ENCODE measurements at regions not wholly inside any gene's neighbourhood (a gene's known extent, or its start where the extent isn't known, plus 50 kb on each side); places are given as distances from the start of the nearest gene placed in this dataset.

GRCh38 chr1:239771550-239771949 lies 320.1 kb upstream of the FMN2 start:
- no peak for DNase-seq (ENCODE audit: low read depth in 1 of 2, low spot score in 1 of 2)
- TF ChIP-seq JUND (IDR thresholded peaks at IDR 0.05; ENCODE audit: low read depth), result no peak
- in situ Hi-C loops (cut with HindIII; ENCODE audit: low pct_unique_long_range_greater_than_20kb, low sequenced_read_pairs), result no loop called here

GRCh38 chr1:239772446-239772845 lies 319.2 kb upstream of the FMN2 start:
- no peak for DNase-seq (ENCODE audit: low read depth in 1 of 2, low spot score in 1 of 2)
- in situ Hi-C loops (cut with HindIII; ENCODE audit: low pct_unique_long_range_greater_than_20kb, low sequenced_read_pairs), result no loop called here
- no peak for TF ChIP-seq JUND (IDR thresholded peaks at IDR 0.05; ENCODE audit: low read depth)

- no peak for DNase-seq (ENCODE audit: low read depth in 1 of 2, low spot score in 1 of 2)
- TF ChIP-seq JUND (IDR thresholded peaks at IDR 0.05; ENCODE audit: low read depth), result no peak
- in situ Hi-C loops (cut with HindIII; ENCODE audit: low pct_unique_long_range_greater_than_20kb, low sequenced_read_pairs), result no loop called here
Measured at GRCh38 chr1:239775466-239775865, 316.2 kb upstream of the FMN2 start.

DNA sequence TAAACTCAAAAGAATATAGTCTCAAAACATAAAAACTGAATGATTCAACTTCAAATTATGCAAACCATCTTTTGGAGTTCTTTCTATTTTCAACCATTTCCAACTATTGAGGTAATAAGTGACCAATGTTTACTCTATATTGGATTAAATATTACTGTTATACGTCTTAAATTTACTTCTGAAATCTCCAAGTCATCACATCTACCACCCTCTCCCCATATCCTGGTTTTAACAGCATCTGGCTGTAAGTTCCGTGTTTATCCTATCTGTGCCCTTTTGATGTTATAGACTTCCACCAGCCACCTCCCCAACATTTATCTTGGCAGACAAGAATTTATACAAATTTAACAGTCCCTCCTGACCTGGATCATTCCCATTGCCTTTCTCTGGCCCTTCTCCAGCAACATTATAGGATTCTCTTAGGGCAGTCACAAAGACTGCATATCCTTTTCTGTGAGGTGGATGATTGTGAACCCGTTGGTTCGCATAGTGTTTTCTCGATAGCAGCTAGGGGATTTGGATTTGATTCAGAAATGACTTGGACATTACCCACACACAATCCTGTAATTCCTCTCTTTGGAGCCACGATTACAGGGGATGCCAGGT lies 313.4 kb upstream of the FMN2 start:
- no peak for DNase-seq (ENCODE audit: low read depth in 1 of 2, low spot score in 1 of 2)
- no peak for TF ChIP-seq JUND (IDR thresholded peaks at IDR 0.05; ENCODE audit: low read depth)
- in situ Hi-C loops (cut with HindIII; ENCODE audit: low pct_unique_long_range_greater_than_20kb, low sequenced_read_pairs), result no loop called here

DNA sequence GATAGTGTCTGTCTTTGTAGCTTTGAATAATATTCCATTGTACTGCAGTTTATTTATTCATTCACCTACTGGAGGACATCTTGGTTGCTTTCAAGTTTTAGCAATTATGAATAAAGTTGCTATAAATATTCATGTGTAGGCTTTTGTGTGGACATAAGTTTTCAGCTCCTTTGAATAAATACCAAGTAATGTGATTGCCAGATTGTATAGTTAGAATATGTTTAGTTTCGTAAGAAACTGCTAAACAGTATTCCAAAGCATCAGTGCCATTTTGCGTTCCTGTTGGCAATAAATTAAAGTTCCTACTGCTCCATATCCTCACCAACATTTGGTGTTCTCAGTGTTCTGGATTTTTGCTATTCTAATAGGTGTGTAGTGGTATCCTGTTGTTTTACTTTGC lies 311.7 kb upstream of the FMN2 start:
- in situ Hi-C loops (cut with HindIII; ENCODE audit: low pct_unique_long_range_greater_than_20kb, low sequenced_read_pairs), result no loop called here
- TF ChIP-seq JUND (IDR thresholded peaks at IDR 0.05; ENCODE audit: low read depth), result no peak
- no peak for DNase-seq (ENCODE audit: low read depth in 1 of 2, low spot score in 1 of 2)

DNA sequence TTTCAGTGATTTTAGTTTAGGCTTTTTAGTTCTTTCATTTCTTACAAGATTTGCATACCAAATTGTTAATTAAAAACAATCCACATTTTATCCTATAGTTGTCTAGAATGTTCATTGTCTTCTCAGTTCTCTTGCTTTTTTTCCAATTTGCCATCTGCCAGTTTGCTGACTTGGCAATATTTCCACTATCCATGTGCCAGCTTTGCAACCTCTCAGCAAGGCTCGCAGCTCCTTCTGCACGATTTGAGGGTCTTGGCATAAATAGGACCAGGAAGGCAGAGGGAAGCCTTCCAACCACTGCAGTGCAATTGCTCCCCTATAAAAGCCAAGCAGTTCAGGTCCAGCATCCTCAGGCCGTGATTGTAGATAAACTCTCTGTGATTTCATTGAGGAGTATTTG lies 306.8 kb upstream of the FMN2 start:
- TF ChIP-seq JUND (IDR thresholded peaks at IDR 0.05; ENCODE audit: low read depth), result no peak
- DNase-seq (ENCODE audit: low read depth in 1 of 2, low spot score in 1 of 2), result no peak
- in situ Hi-C loops (cut with HindIII; ENCODE audit: low pct_unique_long_range_greater_than_20kb, low sequenced_read_pairs), result no loop called here

DNA sequence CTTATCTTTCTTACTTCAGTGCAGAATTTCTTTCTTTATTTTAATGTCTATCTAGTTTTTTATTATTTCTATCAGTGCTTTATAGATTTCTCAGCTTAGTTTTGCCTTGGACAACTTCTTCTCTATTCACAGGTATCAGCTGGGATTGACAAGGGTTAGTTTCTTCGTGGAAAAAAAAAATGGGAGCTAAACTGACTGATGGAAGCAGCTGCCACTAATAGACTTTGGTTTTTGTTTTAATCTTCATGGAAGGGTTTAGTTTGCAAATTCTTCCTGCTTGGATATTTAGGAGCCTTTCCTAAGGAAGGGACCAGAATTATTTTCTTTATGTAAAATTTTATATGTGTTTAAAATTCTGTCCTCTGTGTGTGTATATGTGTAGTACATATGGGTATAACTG lies 306.1 kb upstream of the FMN2 start:
- in situ Hi-C loops (cut with HindIII; ENCODE audit: low pct_unique_long_range_greater_than_20kb, low sequenced_read_pairs), result no loop called here
- no peak for TF ChIP-seq JUND (IDR thresholded peaks at IDR 0.05; ENCODE audit: low read depth)
- DNase-seq (ENCODE audit: low read depth in 1 of 2, low spot score in 1 of 2), result no peak

DNA sequence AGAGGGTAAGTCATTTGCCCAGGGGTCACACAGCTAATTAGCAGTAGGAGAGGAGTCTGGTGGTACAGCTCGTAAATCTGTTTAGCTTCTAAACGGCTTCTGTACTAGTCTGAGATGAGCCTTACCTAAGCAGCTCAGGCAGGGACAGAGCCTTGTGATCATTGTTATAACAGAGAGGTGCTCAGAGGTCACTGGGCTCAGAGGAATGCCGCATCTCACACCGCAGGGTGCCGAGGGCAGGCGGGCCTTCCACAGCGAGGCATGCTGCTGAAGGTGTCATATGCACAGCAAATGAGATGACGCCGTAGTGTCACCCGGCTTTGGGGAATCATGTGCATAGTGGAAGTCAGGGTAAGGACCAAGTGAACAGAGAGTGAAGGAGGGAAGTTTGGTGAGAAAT lies 305.2 kb upstream of the FMN2 start:
- DNase-seq (ENCODE audit: low read depth in 1 of 2, low spot score in 1 of 2), result no peak
- TF ChIP-seq JUND (IDR thresholded peaks at IDR 0.05; ENCODE audit: low read depth), result no peak
- in situ Hi-C loops (cut with HindIII; ENCODE audit: low pct_unique_long_range_greater_than_20kb, low sequenced_read_pairs), result no loop called here

GRCh38 chr1:239792157-239792556 lies 299.5 kb upstream of the FMN2 start:
- no peak for TF ChIP-seq JUND (IDR thresholded peaks at IDR 0.05; ENCODE audit: low read depth)
- no peak for DNase-seq (ENCODE audit: low read depth in 1 of 2, low spot score in 1 of 2)
- in situ Hi-C loops (cut with HindIII; ENCODE audit: low pct_unique_long_range_greater_than_20kb, low sequenced_read_pairs), result no loop called here

DNA sequence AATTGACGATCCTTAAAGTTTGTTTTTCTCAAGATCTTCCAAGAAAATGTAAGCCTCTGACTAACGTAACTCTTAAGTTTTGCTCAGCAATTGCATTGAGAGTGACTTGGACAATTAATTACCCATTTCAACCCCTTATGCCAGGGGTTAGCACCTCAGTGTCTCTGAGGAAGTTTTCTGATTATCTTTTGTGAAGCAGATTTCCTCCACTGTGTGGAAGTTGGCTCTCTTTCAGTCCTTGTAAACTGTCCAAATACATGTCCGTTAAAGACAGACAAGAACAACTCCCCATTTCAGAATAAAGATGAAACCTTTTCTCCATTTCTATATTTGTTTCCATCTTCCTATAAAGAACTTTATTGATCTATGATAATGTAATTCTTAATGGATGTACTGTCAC lies 296.4 kb upstream of the FMN2 start:
- no peak for DNase-seq (ENCODE audit: low read depth in 1 of 2, low spot score in 1 of 2)
- no peak for TF ChIP-seq JUND (IDR thresholded peaks at IDR 0.05; ENCODE audit: low read depth)
- in situ Hi-C loops (cut with HindIII; ENCODE audit: low pct_unique_long_range_greater_than_20kb, low sequenced_read_pairs), result no loop called here

DNA sequence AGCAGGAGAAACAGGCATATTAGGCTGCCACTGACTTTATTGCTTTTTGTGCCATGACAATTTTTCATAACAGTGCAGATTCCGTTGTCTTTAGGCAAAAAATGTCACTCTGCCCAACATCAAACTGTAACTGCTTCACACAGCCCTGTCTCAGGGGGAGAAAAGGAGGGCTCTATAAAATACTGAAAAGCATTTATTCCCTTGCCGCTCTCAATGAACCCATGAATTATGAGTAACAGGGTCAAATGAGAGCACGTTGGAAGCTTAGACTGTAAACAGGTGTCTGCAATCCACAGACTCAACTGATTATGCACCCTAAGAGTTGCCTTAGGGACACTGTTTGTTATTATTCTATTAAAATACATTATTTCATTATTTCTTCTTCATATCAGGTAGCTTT lies 292.1 kb upstream of the FMN2 start:
- no peak for TF ChIP-seq JUND (IDR thresholded peaks at IDR 0.05; ENCODE audit: low read depth)
- DNase-seq (ENCODE audit: low read depth in 1 of 2, low spot score in 1 of 2), result no peak
- in situ Hi-C loops (cut with HindIII; ENCODE audit: low pct_unique_long_range_greater_than_20kb, low sequenced_read_pairs), result no loop called here

DNA sequence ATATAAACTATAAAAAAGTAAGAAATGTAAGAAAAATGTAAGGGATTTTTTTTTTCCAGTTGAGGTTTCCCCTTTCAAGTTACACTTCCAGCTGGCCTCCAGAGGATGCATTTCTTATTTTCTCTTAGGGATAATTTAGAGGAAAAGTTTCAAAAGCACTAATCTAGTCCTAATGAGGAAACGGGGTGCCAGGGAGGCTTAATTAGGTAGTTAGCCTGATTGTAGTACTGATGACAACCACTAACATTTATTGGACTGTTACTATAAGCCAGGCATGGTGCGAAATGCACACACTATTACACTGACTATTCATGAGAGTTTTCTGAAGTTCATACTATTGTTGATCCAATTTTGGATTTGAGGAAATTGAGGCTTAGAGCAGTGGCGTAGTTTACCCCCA lies 290.8 kb upstream of the FMN2 start:
- TF ChIP-seq JUND (IDR thresholded peaks at IDR 0.05; ENCODE audit: low read depth), result no peak
- no peak for DNase-seq (ENCODE audit: low read depth in 1 of 2, low spot score in 1 of 2)
- in situ Hi-C loops (cut with HindIII; ENCODE audit: low pct_unique_long_range_greater_than_20kb, low sequenced_read_pairs), result no loop called here

DNA sequence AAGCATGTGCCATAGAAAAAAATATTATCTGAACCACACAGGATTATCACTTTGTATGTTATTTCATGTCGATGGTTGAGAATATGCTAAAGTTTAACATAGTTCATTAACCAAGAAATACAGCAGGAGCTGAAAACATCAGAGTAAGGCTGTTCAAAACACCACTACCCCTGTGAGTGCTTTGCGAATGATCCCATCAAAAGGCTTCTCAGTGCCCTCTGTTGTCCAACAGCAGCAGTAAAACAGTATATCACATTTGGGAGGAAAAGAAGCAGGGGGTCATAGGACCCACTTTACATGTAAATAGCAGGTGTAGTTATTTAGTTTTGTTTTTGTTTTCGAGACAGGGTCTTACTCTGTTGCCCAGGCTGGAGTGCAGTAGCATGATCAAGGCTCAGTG lies 289.4 kb upstream of the FMN2 start:
- in situ Hi-C loops (cut with HindIII; ENCODE audit: low pct_unique_long_range_greater_than_20kb, low sequenced_read_pairs), result no loop called here
- TF ChIP-seq JUND (IDR thresholded peaks at IDR 0.05; ENCODE audit: low read depth), result no peak
- no peak for DNase-seq (ENCODE audit: low read depth in 1 of 2, low spot score in 1 of 2)

GRCh38 chr1:239803781-239804180 lies 287.9 kb upstream of the FMN2 start:
- TF ChIP-seq JUND (IDR thresholded peaks at IDR 0.05; ENCODE audit: low read depth), result no peak
- in situ Hi-C loops (cut with HindIII; ENCODE audit: low pct_unique_long_range_greater_than_20kb, low sequenced_read_pairs), result no loop called here
- DNase-seq (ENCODE audit: low read depth in 1 of 2, low spot score in 1 of 2), result no peak

Data from T47D (cell line).